ENCODE measurements at regions not wholly inside any gene's neighbourhood (a gene's known extent, or its start where the extent isn't known, plus 50 kb on each side); places are given as distances from the start of the nearest gene placed in this dataset.

- intact Hi-C loops (cut with micrococcal nuclease; ENCODE audit: unreplicated experiment) = no loop called here
- no peak for TF ChIP-seq CTCF (conservative IDR thresholded peaks at IDR 0.05; ENCODE audit: low read length)
- TF ChIP-seq EZH2phosphoT487 (IDR thresholded peaks at IDR 0.05; ENCODE audit: borderline replicate concordance, low read depth, low read length) = no peak
- H3K79me2 ChIP-seq (ENCODE audit: insufficient read depth, low read depth, low read length) = no peaks in the 10 kb centered on the region
- H4K20me1 ChIP-seq (ENCODE audit: insufficient read depth, low read length) = no peaks in the 10 kb centered on the region
- H3K4me2 ChIP-seq (ENCODE audit: low read length) = no peak overlapping the region
- H3K9me2 ChIP-seq (ENCODE audit: insufficient read depth, low read length) = no peaks in the 10 kb centered on the region
- H2AFZ ChIP-seq (ENCODE audit: low read length) = no peak overlapping the region
- peaks cover 9% of the 10 kb centered on the region for H3K4me1 ChIP-seq (ENCODE audit: insufficient read depth, low read length, poor library complexity, severe bottlenecking)
- no peak overlapping the region for H3K27ac ChIP-seq (ENCODE audit: low read depth, low read length, poor library complexity, severe bottlenecking)
- H3K4me3 ChIP-seq (ENCODE audit: low read depth, low read length, poor library complexity, severe bottlenecking) = no peak overlapping the region
- no peaks in the 10 kb centered on the region for H3K9me3 ChIP-seq (ENCODE audit: low read length)
- no peaks in the 10 kb centered on the region for H3K36me3 ChIP-seq (ENCODE audit: insufficient read depth, low read length)
- ChIA-PET CTCF (ENCODE audit: unreplicated experiment) (no interaction called here), POLR2A (interaction anchor here (0.7 kb wide), 1 partner anchor 52 kb away, joined by 3 read pairs; no protein-coding TSS in a partner anchor)
- BruUV-seq (replicated peaks) = no TSS peak
- DNase-seq (ENCODE audit: low spot score) = no peak
Measured at GRCh38 chr15:70275461-70276138, 177.9 kb upstream of the TLE3 start.

- H3K4me3 ChIP-seq (ENCODE audit: low read depth, low read length, poor library complexity, severe bottlenecking) = no peak overlapping the region
- no peaks in the 10 kb centered on the region for H4K20me1 ChIP-seq (ENCODE audit: insufficient read depth, low read length)
- H3K9me3 ChIP-seq (ENCODE audit: low read length) = no peaks in the 10 kb centered on the region
- no TSS peak for BruUV-seq (replicated peaks)
- no peaks in the 10 kb centered on the region for H3K36me3 ChIP-seq (ENCODE audit: insufficient read depth, low read length)
- H3K27ac ChIP-seq (ENCODE audit: low read depth, low read length, poor library complexity, severe bottlenecking) = no peak overlapping the region
- H3K9me2 ChIP-seq (ENCODE audit: insufficient read depth, low read length) = no peaks in the 10 kb centered on the region
- peaks cover 9% of the 10 kb centered on the region for H3K4me1 ChIP-seq (ENCODE audit: insufficient read depth, low read length, poor library complexity, severe bottlenecking)
- intact Hi-C loops (cut with micrococcal nuclease; ENCODE audit: unreplicated experiment) = no loop called here
- no peak overlapping the region for H2AFZ ChIP-seq (ENCODE audit: low read length)
- POLR2A ChIA-PET = no interaction called here
- H3K79me2 ChIP-seq (ENCODE audit: insufficient read depth, low read depth, low read length) = no peaks in the 10 kb centered on the region
- no peak overlapping the region for H3K4me2 ChIP-seq (ENCODE audit: low read length)
- DNase-seq (ENCODE audit: low spot score) = no peak
- no peak for TF ChIP-seq CTCF (conservative IDR thresholded peaks at IDR 0.05; ENCODE audit: low read length)
- CTCF ChIA-PET (ENCODE audit: unreplicated experiment) = no interaction called here
Measured at GRCh38 chr15:70274908-70275307, 177.2 kb upstream of the TLE3 start.

GRCh38 chr15:70274255-70274880 lies 176.7 kb upstream of the TLE3 start:
- no TSS peak for BruUV-seq (replicated peaks)
- Histone ChIP-seq H2AFZ (ENCODE audit: low read length) (no peak overlapping the region), H3K4me1 (ENCODE audit: insufficient read depth, low read length, poor library complexity, severe bottlenecking) (peaks cover 9% of the 10 kb centered on the region), H3K4me3 (ENCODE audit: low read depth, low read length, poor library complexity, severe bottlenecking) (no peak overlapping the region), H3K4me2 (ENCODE audit: low read length) (no peak overlapping the region), H3K27ac (ENCODE audit: low read depth, low read length, poor library complexity, severe bottlenecking) (no peak overlapping the region), H3K9me2 (ENCODE audit: insufficient read depth, low read length) (no peaks in the 10 kb centered on the region), H3K9me3 (ENCODE audit: low read length) (no peaks in the 10 kb centered on the region), H3K36me3 (ENCODE audit: insufficient read depth, low read length) (no peaks in the 10 kb centered on the region), H4K20me1 (ENCODE audit: insufficient read depth, low read length) (no peaks in the 10 kb centered on the region), H3K79me2 (ENCODE audit: insufficient read depth, low read depth, low read length) (no peaks in the 10 kb centered on the region)
- no peak for DNase-seq (ENCODE audit: low spot score)
- CTCF ChIA-PET (ENCODE audit: unreplicated experiment) = no interaction called here
- no peak for TF ChIP-seq EZH2phosphoT487 (IDR thresholded peaks at IDR 0.05; ENCODE audit: borderline replicate concordance, low read depth, low read length)
- TF ChIP-seq CTCF (conservative IDR thresholded peaks at IDR 0.05; ENCODE audit: low read length) = no peak
- intact Hi-C loops (cut with micrococcal nuclease; ENCODE audit: unreplicated experiment) = no loop called here
- POLR2A ChIA-PET = no interaction called here

Data from OCI-LY7 (cell line).